NCI-H748 treated with DMSO at 0.1 percent for 48 hours (cell line): ENCODE measurements at regions not wholly inside any gene's neighbourhood (a gene's known extent, or its start where the extent isn't known, plus 50 kb on each side); places are given as distances from the start of the nearest gene placed in this dataset.

Experiments
- DNase-seq: peaks from one replicate; lab custom pipeline; 2025; lab: John Stamatoyannopoulos, UW

GRCh38 chr13:73210218-73210883 lies 151.5 kb downstream of the KLF5 start:
- no peak for DNase-seq

- DNase-seq = no peak
Measured at GRCh38 chr13:73204952-73205351, 146.1 kb downstream of the KLF5 start.

- no peak for DNase-seq
Measured at GRCh38 chr13:73201626-73202025, 142.8 kb downstream of the KLF5 start.

GRCh38 chr13:73198991-73199411 lies 140.2 kb downstream of the KLF5 start:
- DNase-seq = peak; percentile 63

- no peak for DNase-seq
Measured at GRCh38 chr13:73195091-73195490, 136.3 kb downstream of the KLF5 start.

- DNase-seq = no peak
Measured at GRCh38 chr13:73194310-73194709, 135.5 kb downstream of the KLF5 start.

- DNase-seq = no peak
Measured at GRCh38 chr13:73193554-73193953, 134.7 kb downstream of the KLF5 start.

- no peak for DNase-seq
Measured at GRCh38 chr13:73190477-73190876, 131.7 kb downstream of the KLF5 start.

GRCh38 chr13:73189776-73190175 lies 131.0 kb downstream of the KLF5 start:
- no peak for DNase-seq

GRCh38 chr13:73189362-73189761 lies 130.6 kb downstream of the KLF5 start:
- no peak for DNase-seq

- no peak for DNase-seq
Measured at GRCh38 chr13:73187106-73187505, 128.3 kb downstream of the KLF5 start.

GRCh38 chr13:73179650-73180274 lies 121.0 kb downstream of the KLF5 start:
- no peak for DNase-seq

- DNase-seq = no peak
Measured at GRCh38 chr13:73177916-73178565, 119.2 kb downstream of the KLF5 start.

- no peak for DNase-seq
Measured at GRCh38 chr13:73177017-73177416, 118.2 kb downstream of the KLF5 start.

- no peak for DNase-seq
Measured at GRCh38 chr13:73174521-73175010, 115.8 kb downstream of the KLF5 start.

GRCh38 chr13:73173279-73173811 lies 114.5 kb downstream of the KLF5 start:
- peak; percentile 78 for DNase-seq

- DNase-seq = no peak
Measured at GRCh38 chr13:73171926-73172325, 113.1 kb downstream of the KLF5 start.

- DNase-seq = peak; percentile 27
Measured at GRCh38 chr13:73171271-73171682, 112.5 kb downstream of the KLF5 start.

- DNase-seq = peak; percentile 26
Measured at GRCh38 chr13:73169971-73170370, 111.2 kb downstream of the KLF5 start.

- DNase-seq = no peak
Measured at GRCh38 chr13:73168953-73169401, 110.2 kb downstream of the KLF5 start.

- no peak for DNase-seq
Measured at GRCh38 chr13:73168226-73168952, 109.6 kb downstream of the KLF5 start.
